ENCODE measurements at regions not wholly inside any gene's neighbourhood (a gene's known extent, or its start where the extent isn't known, plus 50 kb on each side); places are given as distances from the start of the nearest gene placed in this dataset.

DNA sequence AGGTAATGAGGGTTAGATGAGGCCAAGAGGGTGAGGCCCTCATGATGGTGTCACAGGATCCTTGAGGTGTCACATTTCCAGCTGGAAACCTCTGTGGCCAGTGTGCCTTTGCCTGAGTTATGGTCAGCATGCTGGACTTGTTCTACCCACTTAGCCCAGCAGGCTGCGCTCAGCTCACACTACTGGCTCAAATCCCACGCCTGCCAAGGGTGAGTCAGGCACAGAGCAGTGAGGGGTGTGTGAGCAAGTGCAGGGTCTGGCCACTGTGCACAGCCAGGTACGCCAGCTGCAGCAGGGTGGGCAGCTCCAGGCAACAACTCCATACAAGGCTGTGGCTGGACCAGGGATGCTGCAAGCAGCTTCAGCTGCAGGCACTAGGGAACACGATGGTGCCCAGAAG is 616.6 kb upstream of the FSHR start:
- Mint-ChIP-seq H3K9me3 (peaks cover 22% of the 10 kb centered on the region), H3K36me3 (ENCODE audit: low read depth) (peaks cover 5% of the 10 kb centered on the region; the same call in 1 of the 2 replicates), H3K27ac (no peak overlapping the region), H3K4me1 (ENCODE audit: low read depth) (no peaks in the 10 kb centered on the region), H3K27me3 (ENCODE audit: insufficient read depth) (no peaks in the 10 kb centered on the region), H3K4me3 (no peak overlapping the region)
- no peak for DNase-seq
- TF ChIP-seq, protein P1, sequence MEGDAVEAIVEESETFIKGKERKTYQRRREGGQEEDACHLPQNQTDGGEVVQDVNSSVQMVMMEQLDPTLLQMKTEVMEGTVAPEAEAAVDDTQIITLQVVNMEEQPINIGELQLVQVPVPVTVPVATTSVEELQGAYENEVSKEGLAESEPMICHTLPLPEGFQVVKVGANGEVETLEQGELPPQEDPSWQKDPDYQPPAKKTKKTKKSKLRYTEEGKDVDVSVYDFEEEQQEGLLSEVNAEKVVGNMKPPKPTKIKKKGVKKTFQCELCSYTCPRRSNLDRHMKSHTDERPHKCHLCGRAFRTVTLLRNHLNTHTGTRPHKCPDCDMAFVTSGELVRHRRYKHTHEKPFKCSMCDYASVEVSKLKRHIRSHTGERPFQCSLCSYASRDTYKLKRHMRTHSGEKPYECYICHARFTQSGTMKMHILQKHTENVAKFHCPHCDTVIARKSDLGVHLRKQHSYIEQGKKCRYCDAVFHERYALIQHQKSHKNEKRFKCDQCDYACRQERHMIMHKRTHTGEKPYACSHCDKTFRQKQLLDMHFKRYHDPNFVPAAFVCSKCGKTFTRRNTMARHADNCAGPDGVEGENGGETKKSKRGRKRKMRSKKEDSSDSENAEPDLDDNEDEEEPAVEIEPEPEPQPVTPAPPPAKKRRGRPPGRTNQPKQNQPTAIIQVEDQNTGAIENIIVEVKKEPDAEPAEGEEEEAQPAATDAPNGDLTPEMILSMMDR (IDR thresholded peaks at IDR 0.05) = no peak

DNA sequence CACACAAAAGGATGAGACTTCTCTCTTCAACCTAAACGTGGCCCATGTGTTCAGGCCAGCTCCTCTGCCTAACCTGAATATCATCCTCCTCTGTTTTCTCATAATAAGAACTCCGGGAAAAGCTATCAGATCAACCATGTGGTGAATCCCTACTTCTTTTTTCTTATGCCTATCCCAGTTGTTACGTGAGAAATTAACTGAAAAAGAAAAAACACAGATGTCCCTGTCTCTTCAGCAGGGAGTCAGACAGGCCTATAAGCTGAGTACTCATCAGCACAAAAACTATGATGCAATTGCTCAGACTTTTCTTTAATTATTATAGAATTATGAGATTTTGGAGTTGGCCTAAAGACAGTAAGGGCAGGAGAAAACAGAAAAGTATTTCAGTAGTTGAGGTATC is 613.0 kb upstream of the FSHR start:
- Mint-ChIP-seq H3K4me3 (no peak overlapping the region), H3K36me3 (ENCODE audit: low read depth) (no peaks in the 10 kb centered on the region), H3K9me3 (peaks cover 15% of the 10 kb centered on the region), H3K27ac (no peak overlapping the region), H3K4me1 (ENCODE audit: low read depth) (no peaks in the 10 kb centered on the region), H3K27me3 (ENCODE audit: insufficient read depth) (no peaks in the 10 kb centered on the region)
- no peak for DNase-seq
- TF ChIP-seq, protein P1 (IDR thresholded peaks at IDR 0.05) = no peak

DNA sequence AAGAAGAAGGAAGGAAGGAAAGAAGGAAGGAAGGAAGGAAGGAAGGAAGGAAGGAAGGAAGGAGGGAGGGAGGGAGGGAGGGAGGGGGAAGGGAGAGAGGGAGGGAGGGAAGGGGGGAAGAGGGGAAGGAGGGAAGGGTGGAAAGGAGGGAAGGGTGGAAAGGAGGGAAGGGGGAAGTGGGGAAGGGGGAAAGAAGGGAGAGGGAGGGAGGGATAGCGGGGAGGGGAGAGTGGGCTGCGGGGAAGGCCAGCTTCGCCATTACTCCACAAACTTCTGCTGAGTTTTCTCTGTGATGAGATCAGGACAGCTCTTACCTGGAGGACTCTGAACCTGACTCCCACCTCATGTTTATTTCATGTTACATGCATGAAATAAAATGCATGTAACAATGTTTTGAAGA is 601.5 kb upstream of the FSHR start:
- Mint-ChIP-seq H3K27ac (no peak overlapping the region), H3K9me3 (peaks cover 13% of the 10 kb centered on the region), H3K4me1 (ENCODE audit: low read depth) (no peaks in the 10 kb centered on the region), H3K4me3 (no peak overlapping the region), H3K36me3 (ENCODE audit: low read depth) (no peaks in the 10 kb centered on the region), H3K27me3 (ENCODE audit: insufficient read depth) (peaks cover 1% of the 10 kb centered on the region; the same call in 1 of the 2 replicates)
- TF ChIP-seq, protein P1 (IDR thresholded peaks at IDR 0.05) = no peak
- no peak for DNase-seq

- Mint-ChIP-seq H3K27me3 (ENCODE audit: insufficient read depth) (peaks cover 1% of the 10 kb centered on the region; the same call in 1 of the 2 replicates), H3K4me1 (ENCODE audit: low read depth) (no peaks in the 10 kb centered on the region), H3K9me3 (peaks cover 13% of the 10 kb centered on the region), H3K4me3 (no peak overlapping the region), H3K36me3 (ENCODE audit: low read depth) (no peaks in the 10 kb centered on the region), H3K27ac (no peak overlapping the region)
- TF ChIP-seq, protein P1 (IDR thresholded peaks at IDR 0.05) = no peak
- no peak for DNase-seq
Measured at GRCh38 chr2:49754381-49754780, 600.1 kb upstream of the FSHR start.

DNA sequence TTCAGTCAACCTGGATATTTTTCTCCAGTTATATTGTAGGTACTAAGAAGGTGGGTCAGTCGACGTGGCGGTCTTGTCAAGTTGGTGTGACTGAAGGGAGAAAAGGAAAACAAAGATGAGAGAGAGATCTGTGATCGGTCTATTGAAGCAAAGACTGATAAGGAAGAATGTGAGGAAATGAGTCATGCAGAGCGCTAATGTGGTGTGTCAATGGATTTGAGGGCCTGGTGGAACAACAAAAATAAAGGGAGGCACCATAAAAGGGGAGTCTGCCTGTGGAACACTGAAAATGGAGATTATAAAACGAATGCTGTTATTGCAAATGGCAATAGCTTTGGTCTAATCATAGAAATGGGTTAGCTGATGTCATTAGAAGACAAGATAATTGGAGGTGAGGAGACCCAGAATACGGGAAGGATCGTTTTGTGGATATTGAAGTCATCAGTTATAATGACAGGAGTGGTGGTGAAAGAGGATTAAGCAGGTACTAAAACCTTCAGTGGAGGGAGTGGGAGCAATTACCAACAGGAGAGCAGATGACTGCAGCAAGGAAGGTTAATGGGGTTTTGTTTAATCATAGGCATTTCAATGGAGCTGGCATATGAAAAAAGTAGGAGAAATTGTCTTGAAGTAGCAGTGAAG is 599.1 kb upstream of the FSHR start:
- no peaks in the 10 kb centered on the region for H3K36me3 Mint-ChIP-seq (ENCODE audit: low read depth)
- DNase-seq = no peak
- no peak overlapping the region for H3K4me3 Mint-ChIP-seq
- H3K4me1 Mint-ChIP-seq (ENCODE audit: low read depth) = no peaks in the 10 kb centered on the region
- H3K27me3 Mint-ChIP-seq (ENCODE audit: insufficient read depth) = peaks cover 1% of the 10 kb centered on the region; the same call in 1 of the 2 replicates
- TF ChIP-seq, protein P1 (IDR thresholded peaks at IDR 0.05) = no peak
- H3K9me3 Mint-ChIP-seq = peaks cover 9% of the 10 kb centered on the region
- H3K27ac Mint-ChIP-seq = no peak overlapping the region
